ENCODE measurements at regions not wholly inside any gene's neighbourhood (a gene's known extent, or its start where the extent isn't known, plus 50 kb on each side); places are given as distances from the start of the nearest gene placed in this dataset.
"Not testable (repeated sequence)": the region's sequence is repeated elsewhere in the genome, so short reads cannot be mapped to it uniquely, and the experiment has no call there.

- Histone ChIP-seq H3K36me3 (ENCODE audit: insufficient read depth, insufficient read length, low read length) (no peaks in the 10 kb centered on the region), H3K4me3 (ENCODE audit: insufficient read length, low read depth) (no peak overlapping the region), H3K9me3 (ENCODE audit: insufficient read depth, low read length) (peaks cover 19% of the 10 kb centered on the region), H3K9ac (ENCODE audit: insufficient read length, low read depth) (no peak overlapping the region), H3K4me1 (ENCODE audit: insufficient read depth, insufficient read length) (no peaks in the 10 kb centered on the region), H3K27me3 (ENCODE audit: insufficient read depth, insufficient read length) (no peaks in the 10 kb centered on the region)
- no peak for DNase-seq (ENCODE audit: low read depth, low spot score)
- TF ChIP-seq ZNF274 (IDR thresholded peaks at IDR 0.05; ENCODE audit: low read depth, low read length) (no peak), SUZ12 (IDR thresholded peaks at IDR 0.05; ENCODE audit: extremely low read depth, insufficient read depth, insufficient read length) (no peak), YY1 (IDR thresholded peaks at IDR 0.05; ENCODE audit: insufficient read depth, insufficient read length) (no peak)
These were observed 608.8 kb upstream of the C16orf82 start for GRCh38 chr16:26457882-26458281.

- H3K4me1 ChIP-seq (ENCODE audit: insufficient read depth, insufficient read length) = no peaks in the 10 kb centered on the region
- TF ChIP-seq ZNF274 (IDR thresholded peaks at IDR 0.05; ENCODE audit: low read depth, low read length) (no peak), YY1 (IDR thresholded peaks at IDR 0.05; ENCODE audit: insufficient read depth, insufficient read length) (no peak), SUZ12 (IDR thresholded peaks at IDR 0.05; ENCODE audit: extremely low read depth, insufficient read depth, insufficient read length) (no peak)
- DNase-seq (ENCODE audit: low read depth, low spot score) = no peak
- H3K36me3 ChIP-seq (ENCODE audit: insufficient read depth, insufficient read length, low read length) = no peaks in the 10 kb centered on the region
- no peak overlapping the region for H3K9ac ChIP-seq (ENCODE audit: insufficient read length, low read depth)
- no peaks in the 10 kb centered on the region for H3K27me3 ChIP-seq (ENCODE audit: insufficient read depth, insufficient read length)
- H3K4me3 ChIP-seq (ENCODE audit: insufficient read length, low read depth) = no peak overlapping the region
- H3K9me3 ChIP-seq (ENCODE audit: insufficient read depth, low read length) = peaks cover 13% of the 10 kb centered on the region; the same call in 1 of the 2 replicates
These were observed 602.0 kb upstream of the C16orf82 start for GRCh38 chr16:26464576-26465266.

- not testable (repeated sequence) for H3K27me3 ChIP-seq (ENCODE audit: insufficient read depth, insufficient read length); H3K4me3 ChIP-seq (ENCODE audit: insufficient read length, low read depth); DNase-seq (ENCODE audit: low read depth, low spot score); H3K36me3 ChIP-seq (ENCODE audit: insufficient read depth, insufficient read length, low read length); H3K9ac ChIP-seq (ENCODE audit: insufficient read length, low read depth); H3K4me1 ChIP-seq (ENCODE audit: insufficient read depth, insufficient read length)
- peaks cover 17% of the 10 kb centered on the region; the same call in 1 of the 2 replicates for H3K9me3 ChIP-seq (ENCODE audit: insufficient read depth, low read length)
These were observed 592.3 kb upstream of the C16orf82 start for GRCh38 chr16:26474405-26474804.

GRCh38 chr16:26475596-26475995, 591.1 kb upstream of the C16orf82 start:
- Histone ChIP-seq H3K27me3 (ENCODE audit: insufficient read depth, insufficient read length) (no peaks in the 10 kb centered on the region), H3K4me1 (ENCODE audit: insufficient read depth, insufficient read length) (no peaks in the 10 kb centered on the region), H3K9me3 (ENCODE audit: insufficient read depth, low read length) (peaks cover 17% of the 10 kb centered on the region; the same call in 1 of the 2 replicates), H3K9ac (ENCODE audit: insufficient read length, low read depth) (no peak overlapping the region), H3K36me3 (ENCODE audit: insufficient read depth, insufficient read length, low read length) (no peaks in the 10 kb centered on the region), H3K4me3 (ENCODE audit: insufficient read length, low read depth) (no peak overlapping the region)
- no peak for DNase-seq (ENCODE audit: low read depth, low spot score)
- no peak for TF ChIP-seq ZNF274 (IDR thresholded peaks at IDR 0.05; ENCODE audit: low read depth, low read length)
- no peak for TF ChIP-seq SUZ12 (IDR thresholded peaks at IDR 0.05; ENCODE audit: extremely low read depth, insufficient read depth, insufficient read length)
- no peak for TF ChIP-seq YY1 (IDR thresholded peaks at IDR 0.05; ENCODE audit: insufficient read depth, insufficient read length)

GRCh38 chr16:26491101-26491670, 575.5 kb upstream of the C16orf82 start:
- Histone ChIP-seq H3K9ac (ENCODE audit: insufficient read length, low read depth) (no peak overlapping the region), H3K9me3 (ENCODE audit: insufficient read depth, low read length) (no peaks in the 10 kb centered on the region), H3K27me3 (ENCODE audit: insufficient read depth, insufficient read length) (no peaks in the 10 kb centered on the region), H3K4me1 (ENCODE audit: insufficient read depth, insufficient read length) (no peaks in the 10 kb centered on the region), H3K36me3 (ENCODE audit: insufficient read depth, insufficient read length, low read length) (no peaks in the 10 kb centered on the region), H3K4me3 (ENCODE audit: insufficient read length, low read depth) (no peak overlapping the region)
- no peak for DNase-seq (ENCODE audit: low read depth, low spot score)
- TF ChIP-seq ZNF274 (IDR thresholded peaks at IDR 0.05; ENCODE audit: low read depth, low read length) (no peak), YY1 (IDR thresholded peaks at IDR 0.05; ENCODE audit: insufficient read depth, insufficient read length) (no peak), SUZ12 (IDR thresholded peaks at IDR 0.05; ENCODE audit: extremely low read depth, insufficient read depth, insufficient read length) (no peak)

- no peak overlapping the region for H3K4me3 ChIP-seq (ENCODE audit: insufficient read length, low read depth)
- H3K27me3 ChIP-seq (ENCODE audit: insufficient read depth, insufficient read length) = no peaks in the 10 kb centered on the region
- no peak overlapping the region for H3K9ac ChIP-seq (ENCODE audit: insufficient read length, low read depth)
- TF ChIP-seq YY1 (IDR thresholded peaks at IDR 0.05; ENCODE audit: insufficient read depth, insufficient read length) = no peak
- no peak for TF ChIP-seq ZNF274 (IDR thresholded peaks at IDR 0.05; ENCODE audit: low read depth, low read length)
- no peak for TF ChIP-seq SUZ12 (IDR thresholded peaks at IDR 0.05; ENCODE audit: extremely low read depth, insufficient read depth, insufficient read length)
- no peaks in the 10 kb centered on the region for H3K4me1 ChIP-seq (ENCODE audit: insufficient read depth, insufficient read length)
- no peaks in the 10 kb centered on the region for H3K9me3 ChIP-seq (ENCODE audit: insufficient read depth, low read length)
- H3K36me3 ChIP-seq (ENCODE audit: insufficient read depth, insufficient read length, low read length) = no peaks in the 10 kb centered on the region
- DNase-seq (ENCODE audit: low read depth, low spot score) = no peak
These were observed 574.8 kb upstream of the C16orf82 start for GRCh38 chr16:26491962-26492361.

GRCh38 chr16:26493751-26494150, 573.0 kb upstream of the C16orf82 start:
- H3K4me1 ChIP-seq (ENCODE audit: insufficient read depth, insufficient read length) = no peaks in the 10 kb centered on the region
- H3K4me3 ChIP-seq (ENCODE audit: insufficient read length, low read depth) = no peak overlapping the region
- no peak overlapping the region for H3K9ac ChIP-seq (ENCODE audit: insufficient read length, low read depth)
- H3K27me3 ChIP-seq (ENCODE audit: insufficient read depth, insufficient read length) = no peaks in the 10 kb centered on the region
- no peaks in the 10 kb centered on the region for H3K9me3 ChIP-seq (ENCODE audit: insufficient read depth, low read length)
- TF ChIP-seq ZNF274 (IDR thresholded peaks at IDR 0.05; ENCODE audit: low read depth, low read length) = no peak
- no peak for TF ChIP-seq YY1 (IDR thresholded peaks at IDR 0.05; ENCODE audit: insufficient read depth, insufficient read length)
- no peak for TF ChIP-seq SUZ12 (IDR thresholded peaks at IDR 0.05; ENCODE audit: extremely low read depth, insufficient read depth, insufficient read length)
- DNase-seq (ENCODE audit: low read depth, low spot score) = no peak
- no peaks in the 10 kb centered on the region for H3K36me3 ChIP-seq (ENCODE audit: insufficient read depth, insufficient read length, low read length)

Data from NT2/D1 (cell line).